Ovary (tissue), 3 donors: ENCODE measurements at regions not wholly inside any gene's neighbourhood (a gene's known extent, or its start where the extent isn't known, plus 50 kb on each side); places are given as distances from the start of the nearest gene placed in this dataset.

ENCODE experiments used
- CTCF ChIP-seq, 3 donors: fragments of 450-650 bp in 2 of 3; fragments of 200-600 bp in 1 of 3; IDR thresholded peaks; one replicate each; pipeline versions ENCODE4 v1.5.1 to v1.8.0; 2016 to 2022; ENCODE audit warnings: antibody characterized with exemption in 3 of 3, mild to moderate bottlenecking in 1 of 3
- EP300 ChIP-seq: sonication (generic); formaldehyde crosslinking; IDR thresholded peaks from one replicate; pipeline ENCODE4 v1.6.1; 2017; ENCODE audit warnings: antibody characterized with exemption
- POLR2A ChIP-seq: fragments of 450-650 bp; IDR thresholded peaks from one replicate; pipeline ENCODE4 v1.6.1; 2017; ENCODE audit warnings: antibody characterized with exemption, mild to moderate bottlenecking, moderate library complexity
- donor health status: DM: no; HTN: no; CAD: no.

GRCh38 chr9:129380961-129381401 lies 202.9 kb upstream of the IER5L start:
- TF ChIP-seq POLR2A (no peak), CTCF (IDR thresholded peaks at IDR 0.05) (no peak), EP300 (no peak)
